ENCODE measurements at regions not wholly inside any gene's neighbourhood (a gene's known extent, or its start where the extent isn't known, plus 50 kb on each side); places are given as distances from the start of the nearest gene placed in this dataset.

DNA sequence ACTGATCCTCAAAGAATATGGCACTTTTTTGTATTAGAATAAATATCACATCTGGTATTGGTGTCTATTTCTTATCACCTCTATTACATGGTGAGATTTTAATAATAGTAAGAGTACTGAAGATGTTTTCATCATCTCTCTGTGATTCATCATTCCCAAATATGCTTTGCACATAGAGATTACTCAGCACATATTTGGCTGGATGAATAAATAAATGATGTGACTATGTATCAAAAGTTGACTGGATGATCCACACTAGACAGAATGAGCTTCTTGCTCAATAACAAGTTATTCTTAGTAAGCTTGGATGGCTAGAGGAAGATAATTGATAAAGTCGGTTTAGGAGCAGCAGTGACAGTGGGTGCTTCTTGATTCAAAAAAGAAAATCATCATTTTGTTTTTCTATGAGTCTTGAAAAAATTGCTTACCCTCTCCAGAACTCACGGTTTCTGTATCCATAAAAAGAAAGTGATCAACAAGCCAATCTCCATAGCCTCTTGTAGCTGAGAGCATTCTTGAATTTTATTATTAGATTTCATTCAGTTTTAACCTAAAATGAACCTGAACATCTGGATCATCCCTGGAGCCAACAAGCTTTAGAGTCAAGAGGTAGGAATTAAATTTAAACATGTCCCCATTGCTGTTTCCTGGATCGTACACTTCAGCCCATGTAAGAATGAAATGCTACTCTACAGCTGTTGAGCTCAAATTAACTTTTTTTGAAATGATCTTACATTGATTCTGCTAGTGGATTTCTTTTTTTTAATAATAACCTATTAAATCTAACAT, 104.8 kb upstream of the OSTN start:
- no peaks in the 10 kb centered on the region for H3K79me2 ChIP-seq (ENCODE audit: insufficient read depth, low read length)
- no peak overlapping the region for H3K27ac Mint-ChIP-seq

More for the DNA sequence above, 104.8 kb upstream of the OSTN start:
- Histone ChIP-seq H3K27ac (ENCODE audit: insufficient read length, low read depth, low read length) (no peak overlapping the region), H3K4ac (ENCODE audit: low read depth, low read length) (no peak overlapping the region), H4K5ac (ENCODE audit: insufficient read length, low read depth, low read length) (no peak overlapping the region), H2BK15ac (ENCODE audit: low read depth, low read length) (no peak overlapping the region), H4K8ac (replicated peaks; ENCODE audit: insufficient read length, low read depth, low read length) (no peak overlapping the region), H3K79me1 (ENCODE audit: insufficient read depth, low read depth, low read length, poor library complexity, severe bottlenecking) (no peaks in the 10 kb centered on the region), H3K18ac (ENCODE audit: insufficient read length, low read depth, low read length) (no peak overlapping the region), H2BK120ac (ENCODE audit: low read depth, low read length, poor library complexity, severe bottlenecking) (no peak overlapping the region), H3K23me2 (ENCODE audit: insufficient read length, low read depth, low read length, poor library complexity, severe bottlenecking) (no peaks in the 10 kb centered on the region), H3T11ph (ENCODE audit: low read length) (no peak overlapping the region), H3K4me2 (ENCODE audit: insufficient read depth, insufficient read length, low read length) (no peak overlapping the region), H3K23ac (ENCODE audit: insufficient read length, low read depth, low read length) (no peak overlapping the region), H3K9ac (ENCODE audit: extremely low read depth, insufficient read length, low read length) (no peak overlapping the region), H2BK20ac (ENCODE audit: low read depth, low read length, poor library complexity, severe bottlenecking) (no peak overlapping the region), H3K56ac (ENCODE audit: insufficient read length, low read depth, low read length) (no peak overlapping the region), H2BK12ac (ENCODE audit: insufficient read length, low read depth, low read length) (no peak overlapping the region), H2BK5ac (ENCODE audit: insufficient read length, low read length) (no peak overlapping the region), H2AFZ (ENCODE audit: low read length) (no peak overlapping the region), H3K27me3 (ENCODE audit: insufficient read depth, low read length) (no peaks in the 10 kb centered on the region), H4K20me1 (ENCODE audit: control insufficient read depth, insufficient read depth, insufficient read length) (no peaks in the 10 kb centered on the region), H3K4me1 (ENCODE audit: insufficient read depth, low read length) (no peaks in the 10 kb centered on the region), H3K14ac (ENCODE audit: insufficient read depth, low read length) (no peak overlapping the region), H2AK5ac (ENCODE audit: insufficient read length, low read length) (no peak overlapping the region), H4K91ac (ENCODE audit: insufficient read length, low read depth, low read length) (no peak overlapping the region), H3K9me3 (ENCODE audit: control insufficient read depth, low read depth, low read length) (no peaks in the 10 kb centered on the region)
- TF ChIP-seq CTCF (conservative IDR thresholded peaks at IDR 0.05), result no peak
- Mint-ChIP-seq H3K9me3 (no peaks in the 10 kb centered on the region), H3K4me1 (no peaks in the 10 kb centered on the region), H3K4me3 (no peak overlapping the region), H3K36me3 (ENCODE audit: insufficient read depth in 1 of 3, low read depth in 3 of 3) (no peaks in the 10 kb centered on the region), H3K27me3 (ENCODE audit: low read depth) (no peaks in the 10 kb centered on the region)
- WGBS (ENCODE audit: extremely low coverage, insufficient read length, low lambda C conversion rate), result no CpG with 5 or more reads among the region's 3 CpGs
- DNase-seq, result no peak

Data from H9 (cell line).